ENCODE measurements at regions not wholly inside any gene's neighbourhood (a gene's known extent, or its start where the extent isn't known, plus 50 kb on each side); places are given as distances from the start of the nearest gene placed in this dataset.

DNA sequence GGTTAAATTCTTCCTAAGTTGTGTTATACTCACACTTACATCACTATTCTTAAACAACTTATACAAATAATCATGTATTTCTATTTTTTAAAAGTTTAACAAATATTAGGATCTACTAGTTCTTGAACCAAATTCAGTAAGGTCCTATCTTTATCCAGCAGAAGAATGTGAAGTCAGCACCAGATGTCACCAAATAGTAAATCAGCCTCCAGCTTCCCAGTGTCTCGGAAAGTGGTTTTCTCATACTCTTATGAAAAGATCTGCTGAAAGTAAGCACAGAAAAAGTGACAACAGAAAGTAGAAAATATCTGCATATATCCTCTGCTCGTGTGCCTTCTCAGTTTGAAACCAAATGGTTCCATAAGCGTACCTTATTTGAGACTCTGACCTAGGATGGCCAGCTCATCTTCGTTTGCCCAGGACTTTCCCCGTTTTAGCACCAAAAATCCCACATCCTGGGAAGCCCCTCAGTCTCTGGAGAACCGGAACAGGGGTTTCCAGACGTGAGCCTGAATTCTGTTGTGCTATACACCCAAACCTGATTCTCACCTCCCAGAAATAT, 98.0 kb upstream of the DCLK2 start:
- no TSS peak for BruUV-seq (replicated peaks)
- in situ Hi-C loops (cut with MboI) (loop anchor here (25.0 kb wide), 1 partner anchor 232 kb away; no protein-coding TSS in a partner anchor), intact Hi-C loops (cut with micrococcal nuclease) (loop anchor here (2.0 kb wide), 1 partner anchor 263 kb away; no protein-coding TSS in a partner anchor)
- Histone ChIP-seq H3K4me2 (ENCODE audit: insufficient read depth, low read length) (no peak overlapping the region), H3K4me1 (replicated peaks in 1 of 2; ENCODE audit: control insufficient read depth in 2 of 2, insufficient read depth in 2 of 2, low read length in 2 of 2) (no peaks in the 10 kb centered on the region; a peak in 1 of 5 replicates), H3K9me3 (replicated peaks; ENCODE audit: control insufficient read depth, insufficient read depth, low read depth, low read length) (no peaks in the 10 kb centered on the region), H3K36me3 (ENCODE audit: control insufficient read depth, insufficient read depth, low read length) (no peaks in the 10 kb centered on the region), H4K20me1 (replicated peaks; ENCODE audit: control insufficient read depth, insufficient read depth, low read length) (no peaks in the 10 kb centered on the region), H3K27ac (ENCODE audit: extremely low read depth, low read depth, low read length) (no peak overlapping the region), H3K4me3 (no peak overlapping the region), H3K9me1 (ENCODE audit: control insufficient read depth, insufficient read depth, low read length) (no peaks in the 10 kb centered on the region), H3K79me2 (ENCODE audit: control insufficient read depth, insufficient read depth, low read length) (no peaks in the 10 kb centered on the region), H3K27me3 (ENCODE audit: control insufficient read depth in 2 of 2, insufficient read depth in 2 of 2, low read length in 2 of 2) (no peaks in the 10 kb centered on the region), H3K9ac (ENCODE audit: insufficient read depth in 1 of 2, low read depth in 2 of 2, low read length in 2 of 2) (no peak overlapping the region), H2AFZ (ENCODE audit: low read depth, low read length) (no peak overlapping the region)
- no peak for FAIRE-seq
- TF ChIP-seq, protein P1, sequence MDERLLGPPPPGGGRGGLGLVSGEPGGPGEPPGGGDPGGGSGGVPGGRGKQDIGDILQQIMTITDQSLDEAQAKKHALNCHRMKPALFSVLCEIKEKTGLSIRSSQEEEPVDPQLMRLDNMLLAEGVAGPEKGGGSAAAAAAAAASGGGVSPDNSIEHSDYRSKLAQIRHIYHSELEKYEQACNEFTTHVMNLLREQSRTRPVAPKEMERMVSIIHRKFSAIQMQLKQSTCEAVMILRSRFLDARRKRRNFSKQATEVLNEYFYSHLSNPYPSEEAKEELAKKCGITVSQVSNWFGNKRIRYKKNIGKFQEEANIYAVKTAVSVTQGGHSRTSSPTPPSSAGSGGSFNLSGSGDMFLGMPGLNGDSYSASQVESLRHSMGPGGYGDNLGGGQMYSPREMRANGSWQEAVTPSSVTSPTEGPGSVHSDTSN (CRISPR knock-in tag; IDR thresholded peaks at IDR 0.05; ENCODE audit: low read depth): no peak
- TF ChIP-seq, protein P1 (tag; conservative IDR thresholded peaks at IDR 0.05; ENCODE audit: low read depth): peak; percentile 56
- no peak for TF ChIP-seq PHB (CRISPR knock-in tag; IDR thresholded peaks at IDR 0.05)
- TF ChIP-seq MCM5 (IDR thresholded peaks at IDR 0.05; ENCODE audit: low read depth): no peak
- TF ChIP-seq, protein P2, sequence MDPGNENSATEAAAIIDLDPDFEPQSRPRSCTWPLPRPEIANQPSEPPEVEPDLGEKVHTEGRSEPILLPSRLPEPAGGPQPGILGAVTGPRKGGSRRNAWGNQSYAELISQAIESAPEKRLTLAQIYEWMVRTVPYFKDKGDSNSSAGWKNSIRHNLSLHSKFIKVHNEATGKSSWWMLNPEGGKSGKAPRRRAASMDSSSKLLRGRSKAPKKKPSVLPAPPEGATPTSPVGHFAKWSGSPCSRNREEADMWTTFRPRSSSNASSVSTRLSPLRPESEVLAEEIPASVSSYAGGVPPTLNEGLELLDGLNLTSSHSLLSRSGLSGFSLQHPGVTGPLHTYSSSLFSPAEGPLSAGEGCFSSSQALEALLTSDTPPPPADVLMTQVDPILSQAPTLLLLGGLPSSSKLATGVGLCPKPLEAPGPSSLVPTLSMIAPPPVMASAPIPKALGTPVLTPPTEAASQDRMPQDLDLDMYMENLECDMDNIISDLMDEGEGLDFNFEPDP (CRISPR knock-in tag; IDR thresholded peaks at IDR 0.05): no peak
- no peak for ATAC-seq
- 11% methylated on average over 7 of the region's 7 CpGs for WGBS (ENCODE audit: insufficient coverage, low coverage, missing lambda C conversion rate)
- POLR2A ChIA-PET: interaction anchor here (0.8 kb wide), 1 partner anchor 29 kb away, joined by 3 read pairs; no protein-coding TSS in a partner anchor
- CTCF ChIA-PET (ENCODE audit: low intra/inter-chr PET ratio): interaction anchor here (0.8 to 2.5 kb wide), 3 partner anchors 225 to 887 kb away, joined by 3 to 14 read pairs (median 4); no protein-coding TSS in a partner anchor
- DNase-seq (ENCODE audit: extremely low read depth in 1 of 4, low spot score in 3 of 4): no peak

Measured in K562 (cell line).